Upper lobe of right lung (tissue), 1 donor: ENCODE measurements at regions not wholly inside any gene's neighbourhood (a gene's known extent, or its start where the extent isn't known, plus 50 kb on each side); places are given as distances from the start of the nearest gene placed in this dataset.
"Not testable (repeated sequence)": the region's sequence is repeated elsewhere in the genome, so short reads cannot be mapped to it uniquely, and the experiment has no call there.

Source experiments
- ATAC-seq: fragments of 200-7000 bp; cut with Tn5 transposase; one replicate; pipeline ENCODE4 v1.9.1; 2020; ENCODE audit warnings: mild to moderate bottlenecking, moderate library complexity
- DNase-seq: peaks from one replicate; pipeline ENCODE4 v3.0.0-alpha.2; 2020
- H3K27ac ChIP-seq: fragments of 200-600 bp; one replicate; pipeline ENCODE4 v1.8.0; 2022
- H3K27me3 ChIP-seq: fragments of 200-600 bp; one replicate; pipeline ENCODE4 v1.8.0; 2022; ENCODE audit warnings: mild to moderate bottlenecking
- H3K36me3 ChIP-seq: fragments of 200-600 bp; one replicate; pipeline ENCODE4 v1.8.0; 2022
- H3K4me1 ChIP-seq: fragments of 200-600 bp; one replicate; pipeline ENCODE4 v1.8.0; 2022
- H3K4me3 ChIP-seq: fragments of 200-600 bp; one replicate; pipeline ENCODE4 v1.8.0; 2022; ENCODE audit warnings: mild to moderate bottlenecking
- H3K9me3 ChIP-seq: fragments of 200-600 bp; one replicate; pipeline ENCODE4 v1.8.0; 2022
- CTCF ChIP-seq: fragments of 200-600 bp; IDR thresholded peaks from one replicate; pipeline ENCODE4 v1.8.0; 2022; ENCODE audit warnings: antibody characterized with exemption
- intact Hi-C: fragments of 100-400 bp; cut with DNase I; formaldehyde crosslinking; loops from one replicate; pipeline ENCODE4 v1.11.0; 2022
- donor health status: DM: no; HTN: yes; CAD: no; lungs with severe emphysema.

- H3K4me1 ChIP-seq: no peaks in the 10 kb centered on the region
- no peaks in the 10 kb centered on the region for H3K9me3 ChIP-seq
- H3K4me3 ChIP-seq: no peak overlapping the region
- ATAC-seq: peak; percentile 52
- no peaks in the 10 kb centered on the region for H3K36me3 ChIP-seq
- peaks cover 25% of the 10 kb centered on the region for H3K27me3 ChIP-seq
- no peak for TF ChIP-seq CTCF
- intact Hi-C loops: no loop called here
- no peak overlapping the region for H3K27ac ChIP-seq
- DNase-seq: no peak
Measured at GRCh38 chr5:176132471-176133288, 105.5 kb upstream of the SIMC1 start.

- Histone ChIP-seq H3K4me1 (no peaks in the 10 kb centered on the region), H3K27me3 (peaks cover 25% of the 10 kb centered on the region), H3K27ac (no peak overlapping the region), H3K36me3 (no peaks in the 10 kb centered on the region), H3K9me3 (no peaks in the 10 kb centered on the region), H3K4me3 (peak overlapping the region; percentile 16)
- intact Hi-C loops: no loop called here
- ATAC-seq (peak; percentile 58), DNase-seq (no peak)
- no peak for TF ChIP-seq CTCF
Measured at GRCh38 chr5:176133289-176133870, 104.8 kb upstream of the SIMC1 start.

- intact Hi-C loops: no loop called here
- Histone ChIP-seq H3K4me1 (no peaks in the 10 kb centered on the region), H3K36me3 (no peaks in the 10 kb centered on the region), H3K4me3 (no peak overlapping the region), H3K27ac (no peak overlapping the region), H3K27me3 (peaks cover 25% of the 10 kb centered on the region), H3K9me3 (no peaks in the 10 kb centered on the region)
- DNase-seq (no peak), ATAC-seq (no peak)
- TF ChIP-seq CTCF: no peak
Measured at GRCh38 chr5:176133877-176134276, 104.3 kb upstream of the SIMC1 start.

- peak; percentile 20 for ATAC-seq
- DNase-seq: no peak
- Histone ChIP-seq H3K4me1 (no peaks in the 10 kb centered on the region), H3K27ac (no peak overlapping the region), H3K36me3 (no peaks in the 10 kb centered on the region), H3K27me3 (peaks cover 25% of the 10 kb centered on the region), H3K4me3 (no peak overlapping the region), H3K9me3 (no peaks in the 10 kb centered on the region)
- TF ChIP-seq CTCF: no peak
- intact Hi-C loops: no loop called here
Measured at GRCh38 chr5:176134529-176135223, 103.5 kb upstream of the SIMC1 start.

DNA sequence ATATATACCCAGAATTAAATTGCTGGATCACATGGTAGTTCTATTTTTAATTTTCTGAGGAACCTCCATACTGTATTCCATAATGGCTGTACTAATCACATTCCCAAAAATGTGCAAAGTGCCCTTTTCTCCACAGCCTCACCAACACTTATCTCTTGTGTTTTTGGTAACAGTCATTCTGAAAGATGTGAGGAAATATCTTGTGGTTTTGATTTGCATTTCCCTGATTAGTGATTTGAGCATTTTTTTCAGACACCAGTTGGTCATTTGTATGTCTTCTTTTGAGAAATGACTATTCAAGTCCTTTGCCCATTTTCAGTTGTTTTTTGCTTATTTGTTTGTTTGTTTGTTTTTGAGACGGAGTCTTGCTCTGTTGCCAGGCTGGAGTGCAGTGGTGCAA is 98.1 kb upstream of the SIMC1 start:
- intact Hi-C loops, H3K27me3 ChIP-seq, H3K4me1 ChIP-seq, H3K27ac ChIP-seq, H3K36me3 ChIP-seq, H3K4me3 ChIP-seq, DNase-seq, ATAC-seq, H3K9me3 ChIP-seq: not testable (repeated sequence)

- H3K27me3 ChIP-seq: no peaks in the 10 kb centered on the region
Measured at GRCh38 chr5:176144508-176144907, 93.7 kb upstream of the SIMC1 start.

DNA sequence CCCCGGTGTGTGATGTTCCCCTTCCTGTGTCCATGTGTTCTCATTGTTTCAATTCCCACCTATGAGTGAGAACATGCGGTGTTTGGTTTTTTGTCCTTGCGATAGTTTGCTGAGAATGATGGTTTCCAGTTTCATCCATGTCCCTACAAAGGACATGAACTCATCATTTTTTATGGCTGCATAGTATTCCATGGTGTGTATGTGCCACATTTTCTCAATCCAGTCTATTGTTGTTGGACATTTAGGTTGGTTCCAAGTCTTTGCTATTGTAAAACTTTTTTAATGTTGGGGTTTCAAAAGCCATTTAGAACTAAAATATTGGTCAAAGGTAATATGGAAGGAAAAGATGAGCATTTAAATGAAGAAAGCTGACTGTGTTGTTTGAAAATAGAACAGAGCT is 88.3 kb upstream of the SIMC1 start:
- ATAC-seq, H3K9me3 ChIP-seq, intact Hi-C loops: not testable (repeated sequence)

More at GRCh38 chr5:176144508-176144907, 93.7 kb upstream of the SIMC1 start:
- Histone ChIP-seq H3K36me3 (no peaks in the 10 kb centered on the region), H3K4me1 (no peaks in the 10 kb centered on the region), H3K27ac (no peak overlapping the region), H3K9me3 (no peaks in the 10 kb centered on the region), H3K4me3 (no peak overlapping the region)
- intact Hi-C loops: no loop called here
- DNase-seq (no peak), ATAC-seq (no peak)
- no peak for TF ChIP-seq CTCF

More for the DNA sequence above, 88.3 kb upstream of the SIMC1 start:
- not testable (repeated sequence) for H3K4me3 ChIP-seq, H3K27ac ChIP-seq, DNase-seq, H3K4me1 ChIP-seq, H3K27me3 ChIP-seq, H3K36me3 ChIP-seq
